SU-DHL-6 (cell line): ENCODE measurements at regions not wholly inside any gene's neighbourhood (a gene's known extent, or its start where the extent isn't known, plus 50 kb on each side); places are given as distances from the start of the nearest gene placed in this dataset.

Source experiments
- CTCF ChIP-seq: fragments of 200-600 bp; sonication (generic); IDR thresholded peaks from one replicate; pipeline ENCODE4 v1.5.1; 2017; ENCODE audit warnings: antibody characterized with exemption, mild to moderate bottlenecking, low read length, moderate library complexity; ENCODE audit not compliant: insufficient read depth, poor library complexity, severe bottlenecking
- EZH2phosphoT487 ChIP-seq: fragments of 200-600 bp; sonication (generic), shearing (Covaris generic); conservative IDR thresholded peaks from 2 replicates; pipeline ENCODE4 v1.6.1; 2018; ENCODE audit warnings: mild to moderate bottlenecking, antibody characterized with exemption, low read length, moderate library complexity, mixed read lengths

- TF ChIP-seq EZH2phosphoT487 (no peak), CTCF (no peak)
These were observed 424.5 kb downstream of the HTR1B start for GRCh38 chr6:77038807-77039206.
